ENCODE measurements at regions not wholly inside any gene's neighbourhood (a gene's known extent, or its start where the extent isn't known, plus 50 kb on each side); places are given as distances from the start of the nearest gene placed in this dataset.

- H3K4me3 ChIP-seq (ENCODE audit: insufficient read depth, low read length) = no peak overlapping the region
- no peak overlapping the region for H3K27ac ChIP-seq (ENCODE audit: low read depth, low read length)
- H2AFZ ChIP-seq (ENCODE audit: low read length) = no peak overlapping the region
- peaks cover 22% of the 10 kb centered on the region for H3K4me1 ChIP-seq (ENCODE audit: insufficient read depth, low read length)
- H3K79me2 ChIP-seq (ENCODE audit: insufficient read depth, low read length) = peaks cover 99% of the 10 kb centered on the region
- no peak for TF ChIP-seq CTCF (IDR thresholded peaks at IDR 0.05; ENCODE audit: extremely low read depth, low read depth, low read length)
- H3K9me3 ChIP-seq (ENCODE audit: low read depth, low read length) = no peaks in the 10 kb centered on the region
- H3K4me2 ChIP-seq (ENCODE audit: insufficient read depth, low read length) = no peak overlapping the region
- H3K27me3 ChIP-seq (ENCODE audit: insufficient read depth, low read length) = no peaks in the 10 kb centered on the region
- peaks cover 13% of the 10 kb centered on the region for H4K20me1 ChIP-seq (ENCODE audit: insufficient read depth, low read length)
- no peak for DNase-seq (ENCODE audit: insufficient read length, low spot score, missing footprints)
- no peaks in the 10 kb centered on the region for H3K36me3 ChIP-seq (ENCODE audit: insufficient read depth, low read length)
These were observed 150.9 kb upstream of the IL12A start for GRCh38 chr3:159837725-159838124.

DNA sequence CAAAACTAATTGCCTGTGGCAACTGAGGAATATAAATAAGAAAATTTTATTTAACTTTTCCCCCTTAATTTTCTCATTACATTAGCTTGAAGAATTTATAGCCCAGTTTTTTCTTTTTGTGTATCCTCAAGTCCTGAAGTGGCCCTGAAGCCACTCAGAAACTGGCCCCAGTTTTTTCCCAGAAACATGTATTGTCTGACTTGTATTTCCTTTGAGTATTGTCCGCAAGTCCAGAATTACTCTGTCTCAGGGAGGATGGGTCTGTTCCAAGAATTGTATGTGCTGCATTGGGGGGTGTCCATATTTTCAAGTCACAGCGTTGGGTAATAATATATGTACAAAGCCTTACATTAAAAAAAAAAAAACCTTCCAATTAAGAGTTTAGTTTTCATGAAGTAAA, 149.7 kb upstream of the IL12A start:
- peaks cover 97% of the 10 kb centered on the region for H3K79me2 ChIP-seq (ENCODE audit: insufficient read depth, low read length)
- H3K4me3 ChIP-seq (ENCODE audit: insufficient read depth, low read length) = no peak overlapping the region
- H3K4me2 ChIP-seq (ENCODE audit: insufficient read depth, low read length) = no peak overlapping the region
- no peak for DNase-seq (ENCODE audit: insufficient read length, low spot score, missing footprints)
- peaks cover 24% of the 10 kb centered on the region for H3K4me1 ChIP-seq (ENCODE audit: insufficient read depth, low read length)
- no peak overlapping the region for H2AFZ ChIP-seq (ENCODE audit: low read length)
- peaks cover 13% of the 10 kb centered on the region for H4K20me1 ChIP-seq (ENCODE audit: insufficient read depth, low read length)
- no peak overlapping the region for H3K27ac ChIP-seq (ENCODE audit: low read depth, low read length)
- H3K27me3 ChIP-seq (ENCODE audit: insufficient read depth, low read length) = no peaks in the 10 kb centered on the region
- no peaks in the 10 kb centered on the region for H3K9me3 ChIP-seq (ENCODE audit: low read depth, low read length)
- TF ChIP-seq CTCF (IDR thresholded peaks at IDR 0.05; ENCODE audit: extremely low read depth, low read depth, low read length) = no peak
- H3K36me3 ChIP-seq (ENCODE audit: insufficient read depth, low read length) = no peaks in the 10 kb centered on the region

- Histone ChIP-seq H3K27ac (ENCODE audit: low read depth, low read length) (no peak within 1 kb of the TSS), H3K4me1 (ENCODE audit: insufficient read depth, low read length) (peaks cover 32% of the 10 kb centered on the region), H2AFZ (ENCODE audit: low read length) (no peak within 1 kb of the TSS), H3K4me2 (ENCODE audit: insufficient read depth, low read length) (no peak within 1 kb of the TSS), H3K79me2 (ENCODE audit: insufficient read depth, low read length) (peaks cover 97% of the 10 kb centered on the region), H3K36me3 (ENCODE audit: insufficient read depth, low read length) (no peaks in the 10 kb centered on the region), H3K27me3 (ENCODE audit: insufficient read depth, low read length) (no peaks in the 10 kb centered on the region), H3K4me3 (ENCODE audit: insufficient read depth, low read length) (no peak within 1 kb of the TSS), H3K9me3 (ENCODE audit: low read depth, low read length) (no peaks in the 10 kb centered on the region), H4K20me1 (ENCODE audit: insufficient read depth, low read length) (peaks cover 13% of the 10 kb centered on the region)
- no peak for TF ChIP-seq CTCF (IDR thresholded peaks at IDR 0.05; ENCODE audit: extremely low read depth, low read depth, low read length)
- DNase-seq (ENCODE audit: insufficient read length, low spot score, missing footprints) = no peak
These were observed 148.9 kb upstream of the IL12A start, which contains the start of gene SCHIP1 for GRCh38 chr3:159839561-159840379. Gene SCHIP1, plus strand, starts transcription at chr3:159839861.

DNA sequence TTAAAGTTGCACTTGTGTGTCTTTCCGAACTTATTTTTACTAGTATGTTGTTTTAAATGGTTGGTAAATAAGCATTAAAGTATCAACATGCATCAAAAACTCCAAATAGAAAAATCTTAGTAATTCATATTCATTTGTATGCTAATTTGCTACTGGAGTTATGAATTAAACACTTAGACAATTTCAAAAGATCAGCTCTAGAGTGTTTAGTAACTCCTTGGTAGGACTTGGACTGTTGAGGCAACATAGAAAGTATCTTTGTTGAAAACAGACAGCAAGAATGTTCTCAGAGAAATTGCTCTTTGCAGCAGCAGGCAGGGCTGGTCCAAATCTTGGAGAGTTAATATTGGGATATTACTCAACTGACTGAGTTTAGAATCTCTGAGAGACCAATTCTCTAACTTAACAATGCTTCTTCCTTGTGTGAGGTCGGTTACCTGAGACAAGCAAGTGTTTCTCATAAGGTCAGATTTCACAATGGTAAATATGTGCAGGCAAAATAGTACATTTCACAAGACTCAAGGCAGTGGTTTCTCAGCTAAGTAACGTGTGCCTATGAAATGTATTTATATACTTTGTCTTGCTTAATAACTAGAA, 147.8 kb upstream of the IL12A start:
- H3K4me1 ChIP-seq (ENCODE audit: insufficient read depth, low read length) = peaks cover 36% of the 10 kb centered on the region
- no peak overlapping the region for H3K4me2 ChIP-seq (ENCODE audit: insufficient read depth, low read length)
- no peak overlapping the region for H2AFZ ChIP-seq (ENCODE audit: low read length)
- no peak overlapping the region for H3K27ac ChIP-seq (ENCODE audit: low read depth, low read length)
- no peak for TF ChIP-seq CTCF (IDR thresholded peaks at IDR 0.05; ENCODE audit: extremely low read depth, low read depth, low read length)
- peaks cover 17% of the 10 kb centered on the region for H4K20me1 ChIP-seq (ENCODE audit: insufficient read depth, low read length)
- H3K27me3 ChIP-seq (ENCODE audit: insufficient read depth, low read length) = no peaks in the 10 kb centered on the region
- H3K4me3 ChIP-seq (ENCODE audit: insufficient read depth, low read length) = no peak overlapping the region
- no peaks in the 10 kb centered on the region for H3K36me3 ChIP-seq (ENCODE audit: insufficient read depth, low read length)
- H3K79me2 ChIP-seq (ENCODE audit: insufficient read depth, low read length) = peaks cover 97% of the 10 kb centered on the region
- no peaks in the 10 kb centered on the region for H3K9me3 ChIP-seq (ENCODE audit: low read depth, low read length)
- DNase-seq (ENCODE audit: insufficient read length, low spot score, missing footprints) = no peak

Measured in osteoblast (primary cell).